ENCODE measurements at regions not wholly inside any gene's neighbourhood (a gene's known extent, or its start where the extent isn't known, plus 50 kb on each side); places are given as distances from the start of the nearest gene placed in this dataset.

GRCh38 chr7:67760971-67761370 lies 764.3 kb downstream of the TYW1 start:
- no peak overlapping the region for H3K4me3 ChIP-seq
- DNase-seq (no peak), ATAC-seq (no peak)
- H3K27ac ChIP-seq, result no peak overlapping the region
- H3K4me1 ChIP-seq, result no peaks in the 10 kb centered on the region
- intact Hi-C loops (cut with DNase I; ENCODE audit: low total_unique reads), result no loop called here
- in situ Hi-C loops (cut with MboI; ENCODE audit: low sequenced_read_pairs in 4 of 4), result no loop called here
- no peaks in the 10 kb centered on the region for H3K27me3 ChIP-seq
- no peaks in the 10 kb centered on the region for H3K36me3 ChIP-seq
- H3K9me3 ChIP-seq, result no peaks in the 10 kb centered on the region
- TF ChIP-seq CTCF (IDR thresholded peaks at IDR 0.05 in 4 of 5, conservative IDR thresholded peaks at IDR 0.05 in 1 of 5) (no peak), POLR2A (IDR thresholded peaks at IDR 0.05) (no peak)

- TF ChIP-seq CTCF (IDR thresholded peaks at IDR 0.05 in 4 of 5, conservative IDR thresholded peaks at IDR 0.05 in 1 of 5), result no peak
- TF ChIP-seq POLR2A (IDR thresholded peaks at IDR 0.05), result no peak
- Histone ChIP-seq H3K4me3 (no peak overlapping the region), H3K27ac (no peak overlapping the region), H3K9me3 (no peaks in the 10 kb centered on the region), H3K4me1 (no peaks in the 10 kb centered on the region), H3K27me3 (no peaks in the 10 kb centered on the region), H3K36me3 (no peaks in the 10 kb centered on the region)
- ATAC-seq (no peak), DNase-seq (no peak)
- intact Hi-C loops (cut with DNase I; ENCODE audit: low total_unique reads), result no loop called here
- in situ Hi-C loops (cut with MboI; ENCODE audit: low sequenced_read_pairs in 4 of 4), result no loop called here
Observed at GRCh38 chr7:67762516-67762915, 765.9 kb downstream of the TYW1 start.

GRCh38 chr7:67764289-67764688 lies 767.7 kb downstream of the TYW1 start:
- TF ChIP-seq POLR2A (IDR thresholded peaks at IDR 0.05) (no peak), CTCF (IDR thresholded peaks at IDR 0.05 in 4 of 5, conservative IDR thresholded peaks at IDR 0.05 in 1 of 5) (no peak)
- Histone ChIP-seq H3K36me3 (no peaks in the 10 kb centered on the region), H3K4me3 (no peak overlapping the region), H3K27me3 (no peaks in the 10 kb centered on the region), H3K4me1 (no peaks in the 10 kb centered on the region), H3K27ac (no peak overlapping the region), H3K9me3 (no peaks in the 10 kb centered on the region)
- in situ Hi-C loops (cut with MboI; ENCODE audit: low sequenced_read_pairs in 4 of 4), result no loop called here
- ATAC-seq (no peak), DNase-seq (no peak)
- intact Hi-C loops (cut with DNase I; ENCODE audit: low total_unique reads), result no loop called here

- H3K4me1 ChIP-seq, result no peaks in the 10 kb centered on the region
- in situ Hi-C loops (cut with MboI; ENCODE audit: low sequenced_read_pairs in 4 of 4) (no loop called here), intact Hi-C loops (cut with DNase I; ENCODE audit: low total_unique reads) (no loop called here)
- no peaks in the 10 kb centered on the region for H3K9me3 ChIP-seq
- no peak overlapping the region for H3K27ac ChIP-seq
- TF ChIP-seq POLR2A (IDR thresholded peaks at IDR 0.05) (no peak), CTCF (IDR thresholded peaks at IDR 0.05 in 4 of 5, conservative IDR thresholded peaks at IDR 0.05 in 1 of 5) (no peak)
- H3K27me3 ChIP-seq, result no peaks in the 10 kb centered on the region
- ATAC-seq (no peak), DNase-seq (no peak)
- no peaks in the 10 kb centered on the region for H3K36me3 ChIP-seq
- H3K4me3 ChIP-seq, result no peak overlapping the region
Observed at GRCh38 chr7:67765481-67766175, 769.0 kb downstream of the TYW1 start.

GRCh38 chr7:67766906-67767410 lies 770.3 kb downstream of the TYW1 start:
- Histone ChIP-seq H3K27me3 (no peaks in the 10 kb centered on the region), H3K36me3 (no peaks in the 10 kb centered on the region), H3K4me1 (no peaks in the 10 kb centered on the region), H3K9me3 (no peaks in the 10 kb centered on the region), H3K4me3 (no peak overlapping the region), H3K27ac (no peak overlapping the region)
- in situ Hi-C loops (cut with MboI; ENCODE audit: low sequenced_read_pairs in 4 of 4) (no loop called here), intact Hi-C loops (cut with DNase I; ENCODE audit: low total_unique reads) (no loop called here)
- DNase-seq, result no peak
- TF ChIP-seq CTCF (IDR thresholded peaks at IDR 0.05 in 4 of 5, conservative IDR thresholded peaks at IDR 0.05 in 1 of 5) (no peak), POLR2A (IDR thresholded peaks at IDR 0.05) (no peak)
- ATAC-seq, result no peak

Measured in gastrocnemius medialis (tissue), 4 donors.